Heart left ventricle (tissue), 13 donors: ENCODE measurements at regions not wholly inside any gene's neighbourhood (a gene's known extent, or its start where the extent isn't known, plus 50 kb on each side); places are given as distances from the start of the nearest gene placed in this dataset.

ENCODE experiments used
- CTCF ChIP-seq, 12 donors: fragments of 200-600 bp; sonication (generic) in 4 of 12; IDR thresholded peaks; one replicate each; pipeline versions ENCODE4 v1.5.0 to v1.8.0; 2018 to 2022; ENCODE audit warnings: antibody characterized with exemption in 12 of 12, mild to moderate bottlenecking in 5 of 12
- POLR2A ChIP-seq, 2 donors: fragments of 450-650 bp; IDR thresholded peaks; one replicate each; pipeline ENCODE4 v1.6.1; 2017; ENCODE audit warnings: antibody characterized with exemption in 2 of 2, mild to moderate bottlenecking in 2 of 2, moderate library complexity in 2 of 2
- donor health status: ischemic (EF 13 %, LVEDD 7.1; RV severe dilation, severe dysfunction).
- donor health status: DM: no; HTN: yes; CAD: no.
- donor health status: DM: no; HTN: no; CAD: no.
- donor health status: ischemic (EF 25% LVEDD 6.9; RV normal size, moderate dysfunction).
- donor health status: ischemic (EF 25% LVEDD 5.7; RV mildly dilated, moderate dysfunction).
- donor health status: ischemic (EF 35%, LVEDD 5.7; RV mildly dilated, moderate dysfunction).
- donor health status: nonischemic (EF 11% LVEDD 7.7; RV severe dilation, severe dysfunction).
- donor health status: DM: yes; HTN: yes; CAD: no.
- donor health status: PGD.
- donor health status: ischemic (EF 29% LVEDD 5.4; RV normal size, mild dysfunction).
- donor health status: nonischemic (EF 23%, LVEDD 6.1; RV moderate dilation, normal function).

GRCh38 chr2:126343136-126343535 is 312.8 kb upstream of the GYPC start:
- TF ChIP-seq CTCF (IDR thresholded peaks at IDR 0.05) (no peak), POLR2A (IDR thresholded peaks at IDR 0.05) (no peak)
